ENCODE measurements at regions not wholly inside any gene's neighbourhood (a gene's known extent, or its start where the extent isn't known, plus 50 kb on each side); places are given as distances from the start of the nearest gene placed in this dataset.

DNA sequence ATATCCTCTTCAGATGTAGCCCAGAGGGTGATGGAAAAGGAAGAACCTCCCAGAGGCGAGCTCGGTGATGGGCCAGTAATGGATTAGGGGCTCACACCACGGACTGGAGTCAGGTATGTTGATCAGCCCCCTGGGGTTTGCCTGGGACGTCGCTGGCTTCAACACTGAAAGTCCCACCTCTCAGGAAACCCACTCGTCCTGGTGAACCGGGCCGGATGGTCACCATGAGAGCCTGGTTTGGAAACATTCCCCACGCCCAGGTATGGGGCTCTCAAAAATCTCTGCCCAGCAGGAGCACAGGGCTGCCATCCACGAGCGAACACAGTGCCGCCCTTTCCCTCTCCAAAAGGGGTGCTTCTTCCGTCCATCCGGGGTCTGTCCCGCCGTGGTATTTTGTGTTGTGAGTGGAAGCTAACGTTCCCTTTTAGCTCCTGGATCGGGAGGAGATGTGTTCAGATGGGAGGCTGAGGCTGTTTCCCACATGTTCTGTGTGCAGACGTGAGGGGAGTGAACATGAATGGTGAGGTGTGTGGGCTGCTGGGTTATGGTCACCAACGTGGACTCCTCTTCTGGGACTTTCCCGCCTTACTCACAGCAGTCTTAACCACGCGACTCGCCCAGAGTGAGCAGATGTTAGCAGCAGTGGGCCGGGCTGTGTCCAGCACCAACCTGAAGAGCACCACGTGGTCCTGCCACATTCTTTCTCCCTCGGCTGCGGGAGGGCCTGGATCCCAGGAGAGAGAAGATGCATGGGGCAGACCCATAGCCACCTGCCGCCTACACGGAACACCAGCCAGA is 139.2 kb downstream of the KIF26A start:
- Histone ChIP-seq H3K9me3 (no peaks in the 10 kb centered on the region), H3K27ac (no peak overlapping the region), H3K4me3 (no peak overlapping the region), H3K36me3 (no peaks in the 10 kb centered on the region), H3K4me1 (peaks cover 0 to 6% of the 10 kb centered on the region in 2 donors), H3K27me3 (peaks cover 13 to 40% (median 35%) of the 10 kb centered on the region in 3 donors)
- intact Hi-C loops (cut with DNase I; ENCODE audit: low total_unique reads), result no loop called here
- TF ChIP-seq POLR2A (IDR thresholded peaks at IDR 0.05), result no peak
- ATAC-seq, result no peak
- no peak for DNase-seq
- in situ Hi-C loops (cut with MboI; ENCODE audit: low sequenced_read_pairs in 4 of 4), result no loop called here

DNA sequence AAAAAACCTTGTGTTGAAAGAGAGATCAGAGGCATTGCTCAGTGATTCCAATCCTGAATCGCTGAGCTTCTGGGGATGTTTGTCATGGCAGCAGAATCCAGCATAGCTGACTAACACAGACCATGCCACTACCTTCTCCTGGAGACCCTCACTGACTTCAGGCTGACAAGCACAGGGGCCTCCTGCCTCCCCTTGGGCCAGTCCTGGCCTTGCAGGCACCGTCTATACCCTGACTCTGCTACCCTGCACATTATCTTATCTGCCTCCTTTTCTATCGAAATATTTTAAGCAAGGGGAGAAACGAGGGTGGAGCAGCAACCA is 139.8 kb downstream of the KIF26A start:
- H3K4me3 ChIP-seq, result no peak overlapping the region
- H3K4me1 ChIP-seq, result peaks cover 0 to 6% of the 10 kb centered on the region in 2 donors
- ATAC-seq (no peak), DNase-seq (no peak)
- no peaks in the 10 kb centered on the region for H3K9me3 ChIP-seq
- H3K36me3 ChIP-seq, result no peaks in the 10 kb centered on the region
- intact Hi-C loops (cut with DNase I; ENCODE audit: low total_unique reads), result no loop called here
- H3K27ac ChIP-seq, result no peak overlapping the region
- TF ChIP-seq CTCF (IDR thresholded peaks at IDR 0.05 in 4 of 5, conservative IDR thresholded peaks at IDR 0.05 in 1 of 5) (no peak), POLR2A (IDR thresholded peaks at IDR 0.05) (no peak)
- in situ Hi-C loops (cut with MboI; ENCODE audit: low sequenced_read_pairs in 4 of 4), result no loop called here
- peaks cover 13 to 44% (median 35%) of the 10 kb centered on the region in 3 donors for H3K27me3 ChIP-seq

GRCh38 chr14:104280085-104280901 is 141.9 kb downstream of the KIF26A start:
- Histone ChIP-seq H3K4me1 (peaks cover 0 to 4% of the 10 kb centered on the region in 2 donors), H3K27ac (no peak overlapping the region), H3K9me3 (no peaks in the 10 kb centered on the region), H3K36me3 (no peaks in the 10 kb centered on the region), H3K27me3 (peaks cover 13 to 38% (median 32%) of the 10 kb centered on the region in 3 donors), H3K4me3 (no peak overlapping the region)
- DNase-seq (no peak), ATAC-seq (no peak)
- TF ChIP-seq POLR2A (IDR thresholded peaks at IDR 0.05), result no peak
- no peak for TF ChIP-seq CTCF (IDR thresholded peaks at IDR 0.05 in 4 of 5, conservative IDR thresholded peaks at IDR 0.05 in 1 of 5)
- in situ Hi-C loops (cut with MboI; ENCODE audit: low sequenced_read_pairs in 4 of 4) (no loop called here), intact Hi-C loops (cut with DNase I; ENCODE audit: low total_unique reads) (no loop called here)

DNA sequence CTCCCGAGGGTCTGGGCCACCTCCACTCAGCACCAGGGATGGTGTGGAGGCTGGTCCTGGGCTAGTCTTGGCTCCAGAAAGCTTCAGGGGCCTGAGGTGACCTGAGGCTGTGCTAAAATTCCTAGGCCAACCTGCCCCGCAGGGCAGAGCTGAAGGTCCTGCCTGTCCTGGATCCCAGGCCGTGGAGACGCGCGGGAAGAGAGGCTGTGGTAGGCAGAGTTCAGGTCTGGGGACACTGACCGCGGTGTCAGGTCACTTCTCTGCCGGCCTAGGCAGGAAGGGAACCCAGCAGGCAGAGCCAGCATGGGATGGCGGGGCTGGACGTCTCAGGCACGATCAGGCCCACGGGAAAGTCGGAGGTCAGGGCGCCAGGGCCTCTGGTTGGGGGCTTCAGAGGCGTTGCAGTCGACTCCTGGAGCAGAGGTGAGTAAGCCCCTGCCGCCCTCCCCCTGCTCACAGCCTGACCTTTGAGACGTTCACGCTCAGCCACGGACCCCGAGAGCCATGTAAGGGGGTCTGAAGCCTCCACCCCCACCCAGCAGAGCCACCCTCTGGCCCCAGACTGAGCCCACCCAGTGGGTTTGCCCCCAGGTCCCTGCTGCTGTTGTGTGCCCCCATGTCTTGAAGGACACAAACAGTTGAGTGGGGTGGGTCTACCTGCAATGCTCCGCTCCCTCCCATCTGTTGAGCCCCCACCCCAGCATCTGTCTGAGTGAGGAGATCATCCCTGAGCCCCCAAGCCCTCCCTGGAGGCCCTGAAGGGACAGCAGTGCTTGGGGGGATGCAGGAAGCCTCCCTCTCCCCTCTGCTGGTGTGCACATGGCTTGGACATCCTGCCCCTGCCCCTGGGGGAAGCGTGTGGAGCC is 142.7 kb downstream of the KIF26A start:
- no peak for TF ChIP-seq POLR2A (IDR thresholded peaks at IDR 0.05)
- TF ChIP-seq CTCF (IDR thresholded peaks at IDR 0.05 in 4 of 5, conservative IDR thresholded peaks at IDR 0.05 in 1 of 5), result no peak
- Histone ChIP-seq H3K4me3 (no peak overlapping the region), H3K27ac (no peak overlapping the region), H3K9me3 (no peaks in the 10 kb centered on the region), H3K4me1 (no peaks in the 10 kb centered on the region), H3K27me3 (peaks cover 13 to 30% (median 26%) of the 10 kb centered on the region in 3 donors), H3K36me3 (no peaks in the 10 kb centered on the region)
- DNase-seq (no peak), ATAC-seq (no peak)
- intact Hi-C loops (cut with DNase I; ENCODE audit: low total_unique reads), result no loop called here
- in situ Hi-C loops (cut with MboI; ENCODE audit: low sequenced_read_pairs in 4 of 4), result no loop called here
